GM12891 (cell line): ENCODE measurements at regions not wholly inside any gene's neighbourhood (a gene's known extent, or its start where the extent isn't known, plus 50 kb on each side); places are given as distances from the start of the nearest gene placed in this dataset.

Experiments
- POLR2A ChIP-seq: IDR thresholded peaks from 2 replicates; pipeline ENCODE4 v1.6.1; 2011; ENCODE audit warnings: low read depth, low read length, control low read depth
- POLR2AphosphoS5 ChIP-seq: IDR thresholded peaks from 2 replicates; pipeline ENCODE4 v1.6.1; 2011; ENCODE audit warnings: low read depth, low read length, control low read depth
- TAF1 ChIP-seq: IDR thresholded peaks from 2 replicates; pipeline ENCODE4 v1.6.1; 2011; ENCODE audit warnings: low read depth, low read length, control low read depth

- TF ChIP-seq POLR2AphosphoS5 (no peak), POLR2A (no peak), TAF1 (no peak)
Observed at GRCh38 chr6:137964876-137965275, 97.8 kb downstream of the TNFAIP3 start.
